Prostate gland (tissue), 2 donors: ENCODE measurements at regions not wholly inside any gene's neighbourhood (a gene's known extent, or its start where the extent isn't known, plus 50 kb on each side); places are given as distances from the start of the nearest gene placed in this dataset.

ENCODE experiments used
- CTCF ChIP-seq, 4 experiments: fragments of 200-600 bp in 2 of 4; fragments of 450-650 bp in 2 of 4; sonication (generic) in 2 of 4; IDR thresholded peaks; 1 replicate in 3 of 4; 2 replicates in 1 of 4; pipeline ENCODE4 v1.5.1; 2016 to 2019; ENCODE audit warnings: antibody characterized with exemption in 4 of 4, mild to moderate bottlenecking in 2 of 4, moderate library complexity in 2 of 4
- POLR2AphosphoS5 ChIP-seq: sonication (generic); formaldehyde crosslinking; IDR thresholded peaks from one replicate; pipeline ENCODE4 v1.6.1; 2017; ENCODE audit warnings: antibody characterized with exemption

DNA sequence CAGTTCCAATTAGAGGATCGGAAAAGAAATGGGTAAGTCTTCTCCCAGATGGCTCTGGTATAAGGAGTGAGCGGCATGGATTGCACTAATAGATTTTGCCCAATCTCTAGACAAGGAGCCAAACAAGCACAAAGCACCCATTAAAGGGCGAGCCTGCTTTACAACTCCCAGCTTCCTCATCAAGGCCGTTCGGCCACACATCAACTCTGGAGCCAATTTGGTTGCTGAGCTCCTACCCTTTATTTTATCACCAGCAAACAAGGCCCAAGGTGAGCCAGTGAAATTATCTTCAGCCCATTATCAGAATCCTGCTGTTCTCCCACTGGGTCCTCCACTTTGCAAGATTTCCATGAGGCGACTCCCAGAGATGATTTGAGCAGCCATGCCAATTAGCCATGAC, 292.2 kb upstream of the NPVF start:
- no peak for TF ChIP-seq POLR2AphosphoS5
- no peak for TF ChIP-seq CTCF (IDR thresholded peaks at IDR 0.05)
